K562 (cell line): ENCODE measurements at regions not wholly inside any gene's neighbourhood (a gene's known extent, or its start where the extent isn't known, plus 50 kb on each side); places are given as distances from the start of the nearest gene placed in this dataset.
"Not testable (repeated sequence)": the region's sequence is repeated elsewhere in the genome, so short reads cannot be mapped to it uniquely, and the experiment has no call there.

Experiments
- ATAC-seq: fragments of 200-7000 bp; cut with Tn5 transposase; 3 replicates; pipeline ENCODE4 v1.9.1; 2020; ENCODE audit warnings: moderate library complexity
- BruUV-seq: library from RNA; stranded (reverse); fragments of 400-500 nt; replicated peaks from 2 replicates; lab custom pipeline; 2021; lab: Mats Ljungman, UMichigan
- CTCF ChIA-PET: fragments of 300-600 bp; formaldehyde crosslinking; extraction: SDS; loops from one replicate; lab custom pipeline; 2021; ENCODE audit warnings: low intra/inter-chr PET ratio; lab: Yijun Ruan, JAX
- POLR2A ChIA-PET: fragments of 300-600, 350-650 bp; sonication (Branson Sonifier 250); formaldehyde crosslinking; extraction: SDS; loops from one replicate; lab custom pipeline; 2021; ENCODE audit warnings: antibody characterized with exemption, inconsistent platforms; lab: Yijun Ruan, JAX
- DNase-seq, 4 experiments: peaks; one replicate each; pipeline versions ENCODE4 v3.0.0 to v3.0.0-alpha.2; 2011 to 2018; ENCODE audit warnings: low spot score in 3 of 4, mixed read lengths in 3 of 4; ENCODE audit errors: extremely low read depth in 1 of 4
- FAIRE-seq: peaks from 2 replicates; lab custom pipeline; 2011; peaks lifted over from hg19 to GRCh38; lab: Jason Lieb, UNC
- H2AFZ ChIP-seq: 2 replicates; pipeline ENCODE4 v1.6.0; 2011; ENCODE audit warnings: low read depth, low read length, control low read depth, inconsistent platforms
- H3K27ac ChIP-seq: fragments of 200-600 bp; 3 replicates; pipeline ENCODE4 v1.8.0; 2011; ENCODE audit warnings: low read depth, mild to moderate bottlenecking, control low read depth, inconsistent platforms, low read length, moderate library complexity, mixed read lengths; ENCODE audit errors: extremely low read depth
- H3K27me3 ChIP-seq, 2 experiments: fragments of 300-600 bp in 1 of 2; 2 replicates in 1 of 2; 3 replicates in 1 of 2; pipeline versions ENCODE4 v1.6.0 to v1.8.0; 2011; ENCODE audit warnings: inconsistent platforms in 2 of 2, low read length in 2 of 2, mild to moderate bottlenecking in 1 of 2, mixed read lengths in 1 of 2, moderate library complexity in 1 of 2; ENCODE audit not compliant: control insufficient read depth in 2 of 2, insufficient read depth in 2 of 2
- H3K36me3 ChIP-seq: fragments of 300-600 bp; 3 replicates; pipeline ENCODE4 v1.8.0; 2011; ENCODE audit warnings: mild to moderate bottlenecking, low read length, inconsistent platforms; ENCODE audit not compliant: control insufficient read depth, insufficient read depth
- H3K4me1 ChIP-seq, 2 experiments: fragments of 200-600 bp in 1 of 2; replicated peaks in 1 of 2; 2 replicates in 1 of 2; 3 replicates in 1 of 2; pipeline versions ENCODE4 v1.5.1 to v1.8.0; 2011; ENCODE audit warnings: inconsistent platforms in 2 of 2, low read length in 2 of 2, mild to moderate bottlenecking in 1 of 2, mixed read lengths in 1 of 2, moderate library complexity in 1 of 2; ENCODE audit not compliant: control insufficient read depth in 2 of 2, insufficient read depth in 2 of 2
- H3K4me2 ChIP-seq: 2 replicates; pipeline ENCODE4 v1.6.1; 2011; ENCODE audit warnings: low read length, control low read depth, inconsistent platforms, mixed read lengths; ENCODE audit not compliant: insufficient read depth
- H3K4me3 ChIP-seq: fragments of 200-600 bp; sonication (generic), shearing (Covaris generic); 2 replicates; pipeline ENCODE4 v1.5.1; 2016; ENCODE audit warnings: control low read depth, inconsistent platforms
- H3K79me2 ChIP-seq: fragments of 200-600 bp; 3 replicates; pipeline ENCODE4 v1.8.0; 2011; ENCODE audit warnings: low read length, inconsistent platforms; ENCODE audit not compliant: control insufficient read depth, insufficient read depth
- H3K9ac ChIP-seq, 2 experiments: 2 replicates each; pipeline versions ENCODE4 v1.6.0 to v1.6.1; 2011; ENCODE audit warnings: low read depth in 2 of 2, low read length in 2 of 2, control low read depth in 1 of 2, inconsistent platforms in 1 of 2, mild to moderate bottlenecking in 1 of 2, mixed read lengths in 1 of 2; ENCODE audit not compliant: insufficient read depth in 1 of 2
- H3K9me1 ChIP-seq: one replicate; pipeline ENCODE4 v1.6.0; 2011; ENCODE audit warnings: inconsistent platforms, mild to moderate bottlenecking, low read length, moderate library complexity; ENCODE audit not compliant: control insufficient read depth, insufficient read depth
- H3K9me3 ChIP-seq: replicated peaks from 2 replicates; pipeline ENCODE4 v1.5.1; 2011; ENCODE audit warnings: low read depth, low read length, inconsistent platforms; ENCODE audit not compliant: control insufficient read depth, insufficient read depth
- H4K20me1 ChIP-seq: replicated peaks from 2 replicates; pipeline ENCODE4 v1.6.1; 2011; ENCODE audit warnings: low read length, inconsistent platforms, mixed read lengths; ENCODE audit not compliant: control insufficient read depth, insufficient read depth
- ARNT ChIP-seq, 2 experiments: fragments of 450-650 bp; IDR thresholded peaks; 2 replicates each; pipeline ENCODE4 v1.6.1; 2016; ENCODE audit warnings: mild to moderate bottlenecking in 1 of 2
- KHSRP ChIP-seq: fragments of 450-650 bp; IDR thresholded peaks from 2 replicates; pipeline ENCODE4 v1.6.1; 2017
- SPI1 ChIP-seq: IDR thresholded peaks from 2 replicates; pipeline ENCODE4 v1.6.1; 2011; ENCODE audit warnings: low read depth, low read length, control low read depth, borderline replicate concordance
- ZNF175 ChIP-seq: fragments of 200-800 bp; sonication (Bioruptor generic); IDR thresholded peaks from 2 replicates; pipeline ENCODE4 v1.6.1; 2016; ENCODE audit warnings: low read depth, mild to moderate bottlenecking, missing genetic modification characterization, missing compliant biosample characterization
- WGBS: fragments of 100-300 bp; shearing (Covaris generic); methylation state at CpG from one replicate; pipeline ENCODE4 v1.1.6; 2016; ENCODE audit warnings: low coverage, mixed read lengths; ENCODE audit not compliant: insufficient coverage; ENCODE audit errors: missing lambda C conversion rate; 5-methylcytosine and 5-hydroxymethylcytosine counted together
- in situ Hi-C: fragments of 300-500 bp; cut with MboI; formaldehyde crosslinking; loops from 4 replicates; pipeline ENCODE4 v1.15.0; 2018; ENCODE audit warnings: inconsistent platforms, mixed read lengths
- intact Hi-C: fragments of 100-400 bp; cut with micrococcal nuclease; formaldehyde crosslinking; loops from 2 replicates; pipeline ENCODE4 v1.14.2; 2022

- H2AFZ ChIP-seq, result no peak overlapping the region
- no peak overlapping the region for H3K9ac ChIP-seq
- DNase-seq (no peak), ATAC-seq (no peak), FAIRE-seq (no peak)
- no peaks in the 10 kb centered on the region for H3K36me3 ChIP-seq
- H3K27me3 ChIP-seq, result peaks cover 4 to 7% of the 10 kb centered on the region in 2 experiments; a peak in 4 of 5 replicates
- no peak overlapping the region for H3K4me3 ChIP-seq
- CTCF ChIA-PET, result no interaction called here
- no peaks in the 10 kb centered on the region for H4K20me1 ChIP-seq
- POLR2A ChIA-PET, result no interaction called here
- intact Hi-C loops, result no loop called here
- no TSS peak for BruUV-seq
- in situ Hi-C loops, result no loop called here
- H3K27ac ChIP-seq, result no peak overlapping the region
- WGBS, result 4% methylated on average over 9 of the region's 9 CpGs
- no peaks in the 10 kb centered on the region for H3K9me3 ChIP-seq
- H3K9me1 ChIP-seq, result no peaks in the 10 kb centered on the region
- H3K4me1 ChIP-seq, result no peaks in the 10 kb centered on the region
- H3K79me2 ChIP-seq, result no peaks in the 10 kb centered on the region
- TF ChIP-seq ZNF175 (CRISPR knock-in tag) (no peak), SPI1 (no peak), ARNT (IDR thresholded peaks at IDR 0.05) (no peak), KHSRP (no peak)
- TF ChIP-seq, all 486 proteins: peak for 0
- no peak overlapping the region for H3K4me2 ChIP-seq
Measured at GRCh38 chr5:10102706-10103497, 146.8 kb downstream of the ATPSCKMT start.

DNA sequence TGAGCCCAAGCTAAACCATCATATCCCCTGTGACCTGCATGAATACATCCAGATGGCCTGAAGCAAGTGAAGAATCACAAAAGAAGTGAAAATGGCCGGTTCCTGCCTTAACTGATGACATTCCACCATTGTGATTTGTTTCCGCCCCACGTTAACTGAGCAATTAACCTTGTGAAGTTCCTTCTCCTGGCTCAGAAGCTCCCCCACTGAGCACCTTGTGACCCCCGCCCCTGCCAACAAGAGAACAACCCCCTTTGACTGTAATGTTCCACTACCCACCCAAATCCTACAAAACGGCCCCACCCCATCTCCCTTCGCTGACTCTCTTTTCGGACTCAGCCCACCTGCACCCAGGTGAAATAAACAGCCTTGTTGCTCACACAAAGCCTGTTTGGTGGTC, 147.5 kb downstream of the ATPSCKMT start:
- POLR2A ChIA-PET, result interaction anchor here (1.0 kb wide), 1 partner anchor 9 kb away, joined by 3 read pairs; no protein-coding TSS in a partner anchor
- H3K9me3 ChIP-seq, H3K27ac ChIP-seq, intact Hi-C loops, CTCF ChIA-PET, ATAC-seq, in situ Hi-C loops, H3K4me2 ChIP-seq, H3K79me2 ChIP-seq, FAIRE-seq, H3K9me1 ChIP-seq, H3K9ac ChIP-seq, H4K20me1 ChIP-seq, BruUV-seq, H3K36me3 ChIP-seq, H3K27me3 ChIP-seq, DNase-seq, H3K4me3 ChIP-seq, H3K4me1 ChIP-seq, H2AFZ ChIP-seq: not testable (repeated sequence)
- WGBS, result 2% methylated on average over 7 of the region's 7 CpGs
